Lower leg skin (tissue), 3 donors: ENCODE measurements at regions not wholly inside any gene's neighbourhood (a gene's known extent, or its start where the extent isn't known, plus 50 kb on each side); places are given as distances from the start of the nearest gene placed in this dataset.

Experiments
- POLR2A ChIP-seq, 2 donors: fragments of 450-650 bp; IDR thresholded peaks; one replicate each; pipeline ENCODE4 v1.6.1; 2016 to 2017; ENCODE audit warnings: antibody characterized with exemption in 2 of 2, mild to moderate bottlenecking in 1 of 2, moderate library complexity in 1 of 2
- TF ChIP-seq, protein P1 (sequence below), 3 donors: fragments of 450-650 bp; IDR thresholded peaks; one replicate each; pipeline ENCODE4 v1.5.1; 2016; ENCODE audit warnings: antibody characterized with exemption in 3 of 3, mild to moderate bottlenecking in 3 of 3, moderate library complexity in 2 of 3

DNA sequence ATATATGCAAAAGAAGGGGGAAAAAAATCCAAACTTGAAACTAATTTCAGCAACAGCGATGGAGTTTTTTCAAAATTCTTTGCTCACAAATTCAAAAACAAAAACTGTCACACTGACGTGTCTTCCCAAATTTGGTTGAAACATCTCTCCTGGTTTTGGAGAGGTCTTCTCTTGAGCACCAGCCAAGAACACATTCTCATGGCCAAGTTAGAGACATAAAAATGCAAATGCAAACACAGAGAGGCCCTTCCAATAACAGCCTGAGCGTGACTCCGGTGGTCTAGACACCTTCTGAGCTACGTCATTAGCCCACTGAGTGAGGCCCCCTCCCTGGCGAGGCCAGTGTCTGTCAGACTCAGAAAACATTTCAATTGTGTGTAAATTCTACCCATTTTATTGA lies 436.0 kb upstream of the PROK2 start:
- TF ChIP-seq, protein P1, sequence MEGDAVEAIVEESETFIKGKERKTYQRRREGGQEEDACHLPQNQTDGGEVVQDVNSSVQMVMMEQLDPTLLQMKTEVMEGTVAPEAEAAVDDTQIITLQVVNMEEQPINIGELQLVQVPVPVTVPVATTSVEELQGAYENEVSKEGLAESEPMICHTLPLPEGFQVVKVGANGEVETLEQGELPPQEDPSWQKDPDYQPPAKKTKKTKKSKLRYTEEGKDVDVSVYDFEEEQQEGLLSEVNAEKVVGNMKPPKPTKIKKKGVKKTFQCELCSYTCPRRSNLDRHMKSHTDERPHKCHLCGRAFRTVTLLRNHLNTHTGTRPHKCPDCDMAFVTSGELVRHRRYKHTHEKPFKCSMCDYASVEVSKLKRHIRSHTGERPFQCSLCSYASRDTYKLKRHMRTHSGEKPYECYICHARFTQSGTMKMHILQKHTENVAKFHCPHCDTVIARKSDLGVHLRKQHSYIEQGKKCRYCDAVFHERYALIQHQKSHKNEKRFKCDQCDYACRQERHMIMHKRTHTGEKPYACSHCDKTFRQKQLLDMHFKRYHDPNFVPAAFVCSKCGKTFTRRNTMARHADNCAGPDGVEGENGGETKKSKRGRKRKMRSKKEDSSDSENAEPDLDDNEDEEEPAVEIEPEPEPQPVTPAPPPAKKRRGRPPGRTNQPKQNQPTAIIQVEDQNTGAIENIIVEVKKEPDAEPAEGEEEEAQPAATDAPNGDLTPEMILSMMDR (IDR thresholded peaks at IDR 0.05) = no peak
- TF ChIP-seq POLR2A (IDR thresholded peaks at IDR 0.05) = no peak
